Osteocyte (in vitro differentiated cells): ENCODE measurements at regions not wholly inside any gene's neighbourhood (a gene's known extent, or its start where the extent isn't known, plus 50 kb on each side); places are given as distances from the start of the nearest gene placed in this dataset.

Source experiments
- DNase-seq: peaks from one replicate; pipeline ENCODE4 v3.0.0; 2021; ENCODE audit warnings: mixed read lengths; ENCODE audit not compliant: unreplicated experiment; ENCODE audit errors: extremely low spot score
- H3K27ac Mint-ChIP-seq: one replicate; pipeline ENCODE4 v1.8.0; 2021; ENCODE audit warnings: mild to moderate bottlenecking, mixed read lengths; ENCODE audit not compliant: unreplicated experiment
- H3K27me3 Mint-ChIP-seq: one replicate; pipeline ENCODE4 v1.8.0; 2021; ENCODE audit warnings: mixed read lengths; ENCODE audit not compliant: unreplicated experiment
- H3K36me3 Mint-ChIP-seq: one replicate; pipeline ENCODE4 v1.8.0; 2021; ENCODE audit warnings: mixed read lengths; ENCODE audit not compliant: unreplicated experiment
- H3K4me1 Mint-ChIP-seq: one replicate; pipeline ENCODE4 v1.8.0; 2021; ENCODE audit warnings: mixed read lengths; ENCODE audit not compliant: unreplicated experiment
- H3K4me3 Mint-ChIP-seq: one replicate; pipeline ENCODE4 v1.8.0; 2021; ENCODE audit warnings: mild to moderate bottlenecking, moderate library complexity, mixed read lengths; ENCODE audit not compliant: unreplicated experiment
- H3K9me3 Mint-ChIP-seq: one replicate; pipeline ENCODE4 v1.8.0; 2021; ENCODE audit warnings: mixed read lengths; ENCODE audit not compliant: unreplicated experiment
- TF ChIP-seq, protein P1 (sequence below): fragments of 200-600 bp; sonication (generic); IDR thresholded peaks from 2 replicates; pipeline ENCODE4 v1.5.0; 2021; ENCODE audit warnings: antibody characterized with exemption, mild to moderate bottlenecking, moderate library complexity

DNA sequence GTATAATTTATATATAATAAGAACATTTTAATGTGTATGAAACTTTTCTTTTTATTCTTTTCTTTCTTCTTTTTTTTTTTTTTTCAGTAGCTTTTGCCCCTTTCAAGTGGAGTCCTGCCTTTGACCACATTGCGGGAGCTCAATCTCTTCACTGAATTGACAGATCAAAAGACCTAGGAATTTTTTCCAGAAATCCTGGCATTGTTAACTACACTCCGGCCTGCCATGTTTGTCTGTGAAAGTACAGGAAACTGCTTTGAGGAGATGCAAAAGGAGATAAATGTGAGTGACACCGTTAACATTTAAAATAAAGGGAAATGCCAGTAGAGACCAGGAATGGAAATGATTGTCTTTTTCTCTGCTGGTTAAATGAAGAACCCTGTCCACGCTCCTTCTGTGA lies 159.3 kb upstream of the VCX3A start:
- Mint-ChIP-seq H3K27me3 (no peaks in the 10 kb centered on the region), H3K4me1 (peaks cover 7% of the 10 kb centered on the region), H3K27ac (no peak overlapping the region), H3K4me3 (no peak overlapping the region), H3K9me3 (peaks cover 9% of the 10 kb centered on the region), H3K36me3 (no peaks in the 10 kb centered on the region)
- TF ChIP-seq, protein P1, sequence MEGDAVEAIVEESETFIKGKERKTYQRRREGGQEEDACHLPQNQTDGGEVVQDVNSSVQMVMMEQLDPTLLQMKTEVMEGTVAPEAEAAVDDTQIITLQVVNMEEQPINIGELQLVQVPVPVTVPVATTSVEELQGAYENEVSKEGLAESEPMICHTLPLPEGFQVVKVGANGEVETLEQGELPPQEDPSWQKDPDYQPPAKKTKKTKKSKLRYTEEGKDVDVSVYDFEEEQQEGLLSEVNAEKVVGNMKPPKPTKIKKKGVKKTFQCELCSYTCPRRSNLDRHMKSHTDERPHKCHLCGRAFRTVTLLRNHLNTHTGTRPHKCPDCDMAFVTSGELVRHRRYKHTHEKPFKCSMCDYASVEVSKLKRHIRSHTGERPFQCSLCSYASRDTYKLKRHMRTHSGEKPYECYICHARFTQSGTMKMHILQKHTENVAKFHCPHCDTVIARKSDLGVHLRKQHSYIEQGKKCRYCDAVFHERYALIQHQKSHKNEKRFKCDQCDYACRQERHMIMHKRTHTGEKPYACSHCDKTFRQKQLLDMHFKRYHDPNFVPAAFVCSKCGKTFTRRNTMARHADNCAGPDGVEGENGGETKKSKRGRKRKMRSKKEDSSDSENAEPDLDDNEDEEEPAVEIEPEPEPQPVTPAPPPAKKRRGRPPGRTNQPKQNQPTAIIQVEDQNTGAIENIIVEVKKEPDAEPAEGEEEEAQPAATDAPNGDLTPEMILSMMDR: no peak
- DNase-seq: no peak

DNA sequence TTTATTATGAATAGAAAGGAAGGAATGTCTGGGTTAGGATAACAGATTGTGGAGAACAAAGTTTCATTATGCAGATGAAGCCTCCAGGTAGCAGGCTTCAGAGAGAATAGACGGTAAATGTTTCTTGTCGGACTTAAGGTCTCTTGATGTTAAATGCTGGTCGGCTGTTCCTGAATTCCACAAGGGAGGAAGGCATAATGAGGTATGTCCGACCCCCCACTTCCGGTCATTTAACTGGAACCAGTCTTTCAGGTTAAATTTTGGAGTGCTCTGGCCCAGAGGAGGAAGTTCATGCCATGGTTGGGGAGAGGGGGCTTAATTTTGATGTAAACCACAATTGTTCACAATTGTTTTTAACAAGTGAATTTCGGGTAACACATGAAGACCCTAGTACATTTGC lies 158.1 kb upstream of the VCX3A start:
- H3K27ac Mint-ChIP-seq: no peak overlapping the region
- H3K36me3 Mint-ChIP-seq: no peaks in the 10 kb centered on the region
- H3K9me3 Mint-ChIP-seq: peaks cover 9% of the 10 kb centered on the region
- TF ChIP-seq, protein P1: no peak
- no peak for DNase-seq
- peaks cover 7% of the 10 kb centered on the region for H3K4me1 Mint-ChIP-seq
- H3K27me3 Mint-ChIP-seq: no peaks in the 10 kb centered on the region
- H3K4me3 Mint-ChIP-seq: no peak overlapping the region

DNA sequence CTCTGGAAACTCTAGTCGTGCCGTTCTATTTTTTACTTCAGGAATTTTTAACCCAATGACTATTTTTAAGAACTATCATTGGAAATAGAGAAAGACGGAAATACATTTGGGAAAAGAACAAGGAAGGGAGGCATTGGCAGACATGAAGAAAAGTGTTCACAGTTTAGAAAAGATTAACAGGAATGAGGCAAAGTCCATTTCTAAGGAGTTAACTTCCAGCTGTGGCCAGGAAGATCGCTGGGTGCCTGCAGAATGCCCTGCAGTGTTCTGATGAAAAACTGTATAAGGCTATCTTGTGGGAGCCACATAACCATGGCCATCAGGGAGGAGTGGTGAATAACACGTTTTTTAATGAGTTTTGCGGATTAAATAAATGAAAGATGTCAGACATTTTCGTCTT lies 150.6 kb upstream of the VCX3A start:
- no peak for DNase-seq
- Mint-ChIP-seq H3K9me3 (peaks cover 9% of the 10 kb centered on the region), H3K4me3 (no peak overlapping the region), H3K36me3 (no peaks in the 10 kb centered on the region), H3K27me3 (peaks cover 11% of the 10 kb centered on the region), H3K4me1 (no peaks in the 10 kb centered on the region), H3K27ac (no peak overlapping the region)
- TF ChIP-seq, protein P1: no peak

DNA sequence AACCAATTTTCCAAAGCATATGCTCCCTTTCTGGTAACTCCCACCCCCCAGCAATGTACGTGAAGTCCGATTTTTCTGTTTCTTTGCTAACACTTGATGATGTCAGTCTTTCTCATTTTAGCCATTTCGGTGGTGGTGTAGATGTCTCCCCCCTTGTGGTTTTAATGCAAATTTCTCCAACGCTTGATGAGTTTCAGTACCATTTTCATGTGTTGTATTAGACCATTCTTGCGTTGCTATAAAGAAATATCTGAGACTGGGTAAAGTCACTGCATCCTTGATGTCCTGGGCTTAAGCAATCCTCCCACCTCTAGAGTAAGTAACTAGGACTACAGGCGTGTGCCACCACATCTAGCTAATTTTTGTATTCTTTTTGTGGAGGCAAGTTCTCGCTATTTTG lies 148.4 kb upstream of the VCX3A start:
- no peak for DNase-seq
- no peak overlapping the region for H3K4me3 Mint-ChIP-seq
- H3K27me3 Mint-ChIP-seq: peaks cover 11% of the 10 kb centered on the region
- no peak overlapping the region for H3K27ac Mint-ChIP-seq
- no peaks in the 10 kb centered on the region for H3K4me1 Mint-ChIP-seq
- H3K9me3 Mint-ChIP-seq: no peaks in the 10 kb centered on the region
- TF ChIP-seq, protein P1: no peak
- no peaks in the 10 kb centered on the region for H3K36me3 Mint-ChIP-seq

DNA sequence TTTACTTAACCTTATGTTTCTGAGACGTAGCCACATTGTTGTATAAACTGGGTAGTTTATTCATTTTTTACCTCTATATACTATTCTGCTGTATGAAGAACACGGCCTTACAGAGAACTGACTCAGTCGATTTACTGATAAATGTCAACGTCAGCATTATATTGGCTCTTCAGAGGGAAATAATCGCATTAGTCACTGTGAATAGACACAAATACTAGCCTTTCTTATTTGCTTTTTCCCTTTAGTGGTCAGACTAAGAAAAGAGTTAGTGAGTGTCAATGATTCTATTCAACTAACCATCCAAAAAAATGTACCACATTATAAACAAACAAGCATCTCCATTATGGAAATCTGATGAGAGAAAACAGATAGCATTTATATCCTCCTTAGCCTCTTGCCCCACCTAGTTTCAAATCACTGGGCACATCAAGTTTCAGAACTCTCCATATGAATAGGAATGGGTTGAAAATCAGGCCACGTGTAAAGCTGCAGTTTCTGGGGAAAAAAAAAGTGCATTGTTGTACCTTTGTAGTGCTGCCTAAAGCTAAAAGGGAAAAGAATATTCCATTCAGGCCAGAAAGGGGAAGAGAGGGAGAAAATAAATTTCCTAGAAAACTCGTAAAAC lies 146.7 kb upstream of the VCX3A start:
- Mint-ChIP-seq H3K4me3 (no peak overlapping the region), H3K27me3 (peaks cover 9% of the 10 kb centered on the region), H3K9me3 (no peaks in the 10 kb centered on the region), H3K4me1 (no peaks in the 10 kb centered on the region), H3K27ac (no peak overlapping the region), H3K36me3 (no peaks in the 10 kb centered on the region)
- TF ChIP-seq, protein P1: no peak
- DNase-seq: no peak
